GM23248 (cell line): ENCODE measurements at regions not wholly inside any gene's neighbourhood (a gene's known extent, or its start where the extent isn't known, plus 50 kb on each side); places are given as distances from the start of the nearest gene placed in this dataset.

Source experiments
- DNase-seq: peaks from one replicate; pipeline ENCODE4 v3.0.0-alpha.2; 2015
- H2AFZ ChIP-seq: fragments of 200-600 bp; sonication (generic); 2 replicates; pipeline ENCODE4 v1.6.1; 2016; ENCODE audit warnings: antibody characterized with exemption
- H3F3A ChIP-seq: fragments of 200-600 bp; sonication (generic); 2 replicates; pipeline ENCODE4 v1.6.1; 2016; ENCODE audit warnings: mild to moderate bottlenecking, antibody characterized with exemption, mixed run types; ENCODE audit not compliant: insufficient read depth
- H3K27ac ChIP-seq: fragments of 200-600 bp; sonication (generic); 2 replicates; pipeline ENCODE4 v1.5.1; 2016; ENCODE audit warnings: mild to moderate bottlenecking
- H3K27me3 ChIP-seq: fragments of 200-600 bp; sonication (generic); replicated peaks from 2 replicates; pipeline ENCODE4 v1.6.1; 2016; ENCODE audit warnings: mild to moderate bottlenecking; ENCODE audit not compliant: insufficient read depth
- H3K36me3 ChIP-seq: fragments of 200-600 bp; sonication (generic); 2 replicates; pipeline ENCODE4 v1.6.1; 2016; ENCODE audit warnings: low read depth, mild to moderate bottlenecking
- H3K4me1 ChIP-seq: fragments of 200-600 bp; sonication (generic); 2 replicates; pipeline ENCODE4 v1.6.1; 2016; ENCODE audit warnings: mild to moderate bottlenecking; ENCODE audit not compliant: insufficient read depth
- H3K4me2 ChIP-seq: fragments of 200-600 bp; sonication (generic); one replicate; pipeline ENCODE4 v1.6.1; 2016; ENCODE audit warnings: mild to moderate bottlenecking; ENCODE audit not compliant: unreplicated experiment
- H3K4me3 ChIP-seq: fragments of 200-600 bp; sonication (generic); 2 replicates; pipeline ENCODE4 v1.5.1; 2016; ENCODE audit warnings: mild to moderate bottlenecking
- H3K79me2 ChIP-seq: fragments of 200-600 bp; sonication (generic); 2 replicates; pipeline ENCODE4 v1.6.1; 2016; ENCODE audit warnings: mild to moderate bottlenecking; ENCODE audit not compliant: insufficient read depth
- H3K9ac ChIP-seq: fragments of 200-600 bp; sonication (generic); 2 replicates; pipeline ENCODE4 v1.6.1; 2016; ENCODE audit warnings: mild to moderate bottlenecking
- H3K9me2 ChIP-seq: fragments of 200-600 bp; sonication (generic); 2 replicates; pipeline ENCODE4 v1.6.1; 2016; ENCODE audit warnings: mixed run types, mild to moderate bottlenecking, moderate library complexity; ENCODE audit not compliant: insufficient read depth
- H3K9me3 ChIP-seq: fragments of 200-600 bp; sonication (generic); one replicate; pipeline ENCODE4 v1.6.1; 2017; ENCODE audit warnings: low read depth
- H4K20me1 ChIP-seq: fragments of 200-600 bp; sonication (generic); 2 replicates; pipeline ENCODE4 v1.6.0; 2016; ENCODE audit not compliant: insufficient read depth
- EZH2 ChIP-seq: fragments of 200-600 bp; sonication (generic); IDR thresholded peaks from 2 replicates; pipeline ENCODE4 v1.6.1; 2018; ENCODE audit warnings: antibody characterized with exemption, mild to moderate bottlenecking; ENCODE audit not compliant: insufficient read depth, poor library complexity, severe bottlenecking
- EZH2phosphoT487 ChIP-seq: fragments of 200-600 bp; sonication (generic); IDR thresholded peaks from 2 replicates; pipeline ENCODE4 v1.6.1; 2018; ENCODE audit warnings: antibody characterized with exemption, moderate library complexity, mild to moderate bottlenecking, low read depth; ENCODE audit not compliant: insufficient read depth
- WGBS, 2 experiments: methylation state at CpG; one replicate each; pipeline ENCODE4 v1.1.6; 2015 to 2017; ENCODE audit warnings: low lambda C conversion rate in 2 of 2, low coverage in 1 of 2; ENCODE audit errors: missing lambda C conversion rate in 2 of 2; 5-methylcytosine and 5-hydroxymethylcytosine counted together
- in situ Hi-C: fragments of 300-500 bp; cut with MboI; formaldehyde crosslinking; loops from 2 replicates; pipeline ENCODE4 v1.15.0; 2020

GRCh38 chr3:72142028-72142427, 357.1 kb upstream of the PROK2 start:
- H3K9ac ChIP-seq = no peak overlapping the region
- H3K36me3 ChIP-seq = no peaks in the 10 kb centered on the region
- no peaks in the 10 kb centered on the region for H3K4me1 ChIP-seq
- no peak overlapping the region for H3K27ac ChIP-seq
- DNase-seq = no peak
- H3K9me2 ChIP-seq = no peaks in the 10 kb centered on the region
- no peak overlapping the region for H3K4me3 ChIP-seq
- H3K27me3 ChIP-seq = no peaks in the 10 kb centered on the region
- WGBS, 2 experiments = 85 to 89% methylated on average over 1 of the region's 1 CpG
- H3K9me3 ChIP-seq = no peaks in the 10 kb centered on the region
- TF ChIP-seq EZH2phosphoT487 = no peak
- H4K20me1 ChIP-seq = no peaks in the 10 kb centered on the region
- H2AFZ ChIP-seq = no peak overlapping the region
- in situ Hi-C loops = no loop called here
- no peaks in the 10 kb centered on the region for H3K79me2 ChIP-seq
- H3F3A ChIP-seq = no peaks in the 10 kb centered on the region
- H3K4me2 ChIP-seq = no peak overlapping the region

- no peak overlapping the region for H3K27ac ChIP-seq
- no peaks in the 10 kb centered on the region for H4K20me1 ChIP-seq
- H3K9ac ChIP-seq = no peak overlapping the region
- no peaks in the 10 kb centered on the region for H3K9me2 ChIP-seq
- H3K27me3 ChIP-seq = no peaks in the 10 kb centered on the region
- no peaks in the 10 kb centered on the region for H3K9me3 ChIP-seq
- no peak for DNase-seq
- in situ Hi-C loops = no loop called here
- no peaks in the 10 kb centered on the region for H3K79me2 ChIP-seq
- no peak overlapping the region for H2AFZ ChIP-seq
- H3F3A ChIP-seq = no peaks in the 10 kb centered on the region
- H3K4me1 ChIP-seq = no peaks in the 10 kb centered on the region
- no peak overlapping the region for H3K4me2 ChIP-seq
- H3K36me3 ChIP-seq = no peaks in the 10 kb centered on the region
- H3K4me3 ChIP-seq = no peak overlapping the region
- no peak for TF ChIP-seq EZH2phosphoT487
- TF ChIP-seq EZH2 = no peak
- 81 to 93% methylated on average over 1 of the region's 1 CpG for WGBS, 2 experiments
These were observed 356.3 kb upstream of the PROK2 start for GRCh38 chr3:72141264-72141663.

- H3K36me3 ChIP-seq = no peaks in the 10 kb centered on the region
- H3K4me1 ChIP-seq = no peaks in the 10 kb centered on the region
- in situ Hi-C loops = no loop called here
- WGBS, 2 experiments = 66 to 71% methylated on average over 2 of the region's 2 CpGs
- H3F3A ChIP-seq = no peaks in the 10 kb centered on the region
- DNase-seq = no peak
- H3K9me3 ChIP-seq = no peaks in the 10 kb centered on the region
- H3K4me3 ChIP-seq = no peak overlapping the region
- H3K4me2 ChIP-seq = no peak overlapping the region
- no peaks in the 10 kb centered on the region for H3K27me3 ChIP-seq
- no peaks in the 10 kb centered on the region for H4K20me1 ChIP-seq
- H3K79me2 ChIP-seq = no peaks in the 10 kb centered on the region
- TF ChIP-seq EZH2phosphoT487 (no peak), EZH2 (no peak)
- no peaks in the 10 kb centered on the region for H3K9me2 ChIP-seq
- H2AFZ ChIP-seq = no peak overlapping the region
- H3K9ac ChIP-seq = no peak overlapping the region
- no peak overlapping the region for H3K27ac ChIP-seq
These were observed 354.4 kb upstream of the PROK2 start for GRCh38 chr3:72139316-72139715.

GRCh38 chr3:72137865-72138861, 353.2 kb upstream of the PROK2 start:
- Histone ChIP-seq H3K4me3 (no peak overlapping the region), H3K27ac (no peak overlapping the region), H3K9me2 (no peaks in the 10 kb centered on the region), H3K27me3 (no peaks in the 10 kb centered on the region), H3K9ac (no peak overlapping the region), H3K4me1 (no peaks in the 10 kb centered on the region), H3K79me2 (no peaks in the 10 kb centered on the region), H3K9me3 (no peaks in the 10 kb centered on the region), H2AFZ (no peak overlapping the region), H3F3A (no peaks in the 10 kb centered on the region), H3K4me2 (no peak overlapping the region), H3K36me3 (no peaks in the 10 kb centered on the region), H4K20me1 (no peaks in the 10 kb centered on the region)
- TF ChIP-seq EZH2 (no peak), EZH2phosphoT487 (no peak)
- WGBS, 2 experiments = 83 to 84% methylated on average over 9 of the region's 9 CpGs
- in situ Hi-C loops = no loop called here
- no peak for DNase-seq
